ENCODE measurements at regions not wholly inside any gene's neighbourhood (a gene's known extent, or its start where the extent isn't known, plus 50 kb on each side); places are given as distances from the start of the nearest gene placed in this dataset.

GRCh38 chr13:97743938-97744337 lies 209.5 kb upstream of the IPO5 start:
- intact Hi-C loops (cut with DNase I, micrococcal nuclease): no loop called here
- ATAC-seq (no peak), DNase-seq (no peak)
- H3K4me1 ChIP-seq (ENCODE audit: low read depth): no peaks in the 10 kb centered on the region
- H3K4me3 ChIP-seq: no peak overlapping the region
- TF ChIP-seq, protein P1, sequence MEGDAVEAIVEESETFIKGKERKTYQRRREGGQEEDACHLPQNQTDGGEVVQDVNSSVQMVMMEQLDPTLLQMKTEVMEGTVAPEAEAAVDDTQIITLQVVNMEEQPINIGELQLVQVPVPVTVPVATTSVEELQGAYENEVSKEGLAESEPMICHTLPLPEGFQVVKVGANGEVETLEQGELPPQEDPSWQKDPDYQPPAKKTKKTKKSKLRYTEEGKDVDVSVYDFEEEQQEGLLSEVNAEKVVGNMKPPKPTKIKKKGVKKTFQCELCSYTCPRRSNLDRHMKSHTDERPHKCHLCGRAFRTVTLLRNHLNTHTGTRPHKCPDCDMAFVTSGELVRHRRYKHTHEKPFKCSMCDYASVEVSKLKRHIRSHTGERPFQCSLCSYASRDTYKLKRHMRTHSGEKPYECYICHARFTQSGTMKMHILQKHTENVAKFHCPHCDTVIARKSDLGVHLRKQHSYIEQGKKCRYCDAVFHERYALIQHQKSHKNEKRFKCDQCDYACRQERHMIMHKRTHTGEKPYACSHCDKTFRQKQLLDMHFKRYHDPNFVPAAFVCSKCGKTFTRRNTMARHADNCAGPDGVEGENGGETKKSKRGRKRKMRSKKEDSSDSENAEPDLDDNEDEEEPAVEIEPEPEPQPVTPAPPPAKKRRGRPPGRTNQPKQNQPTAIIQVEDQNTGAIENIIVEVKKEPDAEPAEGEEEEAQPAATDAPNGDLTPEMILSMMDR (IDR thresholded peaks at IDR 0.05): no peak
- H3K9me3 ChIP-seq: no peaks in the 10 kb centered on the region
- H3K36me3 ChIP-seq (ENCODE audit: low read depth): no peaks in the 10 kb centered on the region

DNA sequence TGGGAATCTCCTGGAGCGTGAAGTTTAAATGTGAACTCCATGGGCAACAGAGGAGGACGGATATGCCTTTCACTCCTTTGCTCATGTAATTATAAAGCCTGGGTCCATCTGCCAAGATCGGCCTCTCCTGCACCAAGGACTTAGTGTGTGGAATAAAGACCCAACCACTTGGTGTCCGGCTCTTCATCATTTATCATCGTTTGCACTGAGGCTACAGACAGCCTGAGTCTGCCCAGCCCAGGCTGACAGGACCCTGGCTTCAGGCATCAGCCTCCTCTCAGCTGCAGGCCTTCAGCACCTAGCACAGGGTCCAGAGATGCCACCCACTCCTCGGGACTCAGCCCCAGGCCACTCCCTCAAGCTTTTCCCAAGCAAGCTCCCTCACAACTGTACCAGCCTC lies 206.8 kb upstream of the IPO5 start:
- intact Hi-C loops (cut with DNase I, micrococcal nuclease): no loop called here
- ATAC-seq (no peak), DNase-seq (no peak)
- Histone ChIP-seq H3K36me3 (ENCODE audit: low read depth) (no peaks in the 10 kb centered on the region), H3K4me3 (no peak overlapping the region), H3K4me1 (ENCODE audit: low read depth) (no peaks in the 10 kb centered on the region), H3K9me3 (no peaks in the 10 kb centered on the region)
- TF ChIP-seq, protein P1 (IDR thresholded peaks at IDR 0.05): no peak

DNA sequence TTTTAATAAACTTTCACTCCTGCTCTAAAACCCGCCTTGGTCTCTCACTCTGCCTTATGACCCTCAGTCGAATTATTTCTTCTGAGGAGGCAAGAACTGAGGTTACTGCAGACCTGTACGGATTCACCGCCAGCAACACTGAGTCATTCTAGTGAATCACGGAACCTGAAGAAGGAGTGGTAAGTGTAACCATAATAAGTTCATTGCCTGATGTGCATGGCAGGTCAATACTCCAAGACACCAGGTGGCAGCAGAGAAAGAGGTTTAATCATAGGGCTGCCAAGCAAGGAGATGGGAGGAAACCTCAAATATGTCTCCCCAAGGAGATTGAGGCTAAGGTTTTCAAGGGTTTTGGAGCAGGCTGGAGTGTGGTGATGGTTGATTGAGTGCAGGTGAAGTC lies 204.3 kb upstream of the IPO5 start:
- intact Hi-C loops (cut with DNase I, micrococcal nuclease): no loop called here
- TF ChIP-seq, protein P1 (IDR thresholded peaks at IDR 0.05): no peak
- no peak for DNase-seq

DNA sequence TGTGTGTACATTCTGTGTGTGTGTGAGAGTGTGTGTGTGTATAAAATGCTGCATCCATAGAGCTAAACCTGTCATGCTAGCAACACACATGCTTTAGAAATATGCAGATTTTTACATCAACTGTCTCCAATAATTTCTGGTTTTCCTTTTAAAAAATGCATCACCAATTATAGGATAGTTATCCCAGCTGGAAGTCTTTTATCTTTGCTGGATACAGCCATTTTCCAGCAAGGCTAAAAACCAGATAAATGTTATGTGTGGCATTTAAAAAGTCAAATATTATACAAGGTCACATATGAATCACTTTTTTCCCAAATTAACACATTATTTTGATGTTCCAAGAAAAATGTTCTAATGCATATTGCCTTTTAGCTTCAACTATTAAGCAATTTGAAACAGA lies 202.0 kb upstream of the IPO5 start:
- TF ChIP-seq, protein P1 (IDR thresholded peaks at IDR 0.05): no peak
- Histone ChIP-seq H3K4me1 (ENCODE audit: low read depth) (no peaks in the 10 kb centered on the region), H3K9me3 (no peaks in the 10 kb centered on the region), H3K4me3 (no peak overlapping the region), H3K36me3 (ENCODE audit: low read depth) (no peaks in the 10 kb centered on the region)
- ATAC-seq: no peak
- DNase-seq: no peak
- intact Hi-C loops (cut with DNase I, micrococcal nuclease): no loop called here

More for the DNA sequence above, 204.3 kb upstream of the IPO5 start:
- Histone ChIP-seq H3K4me1 (ENCODE audit: low read depth) (no peaks in the 10 kb centered on the region), H3K36me3 (ENCODE audit: low read depth) (no peaks in the 10 kb centered on the region), H3K9me3 (no peaks in the 10 kb centered on the region), H3K4me3 (no peak overlapping the region)
- no peak for ATAC-seq

GRCh38 chr13:97752961-97753668 lies 200.4 kb upstream of the IPO5 start:
- ATAC-seq: no peak
- Histone ChIP-seq H3K4me3 (no peak overlapping the region), H3K4me1 (ENCODE audit: low read depth) (no peaks in the 10 kb centered on the region), H3K9me3 (no peaks in the 10 kb centered on the region), H3K36me3 (ENCODE audit: low read depth) (no peaks in the 10 kb centered on the region)
- no peak for DNase-seq
- TF ChIP-seq, protein P1 (IDR thresholded peaks at IDR 0.05): no peak
- intact Hi-C loops (cut with DNase I, micrococcal nuclease): no loop called here

All from mucosa of descending colon (tissue), 3 donors.